OCI-LY1 (cell line): ENCODE measurements at regions not wholly inside any gene's neighbourhood (a gene's known extent, or its start where the extent isn't known, plus 50 kb on each side); places are given as distances from the start of the nearest gene placed in this dataset.

Experiments used
- H2AFZ ChIP-seq: fragments of 200-600 bp; sonication (generic), shearing (Covaris generic); 2 replicates; pipeline ENCODE4 v1.6.0; 2014; ENCODE audit warnings: antibody characterized with exemption, mild to moderate bottlenecking, low read length
- H3F3A ChIP-seq: fragments of 200-600 bp; sonication (generic), shearing (Covaris generic); 2 replicates; pipeline ENCODE4 v1.6.0; 2014; ENCODE audit warnings: mild to moderate bottlenecking, antibody characterized with exemption, low read length, moderate library complexity; ENCODE audit not compliant: insufficient read depth
- H3K27ac ChIP-seq: fragments of 200-600 bp; sonication (generic); 2 replicates; pipeline ENCODE4 v1.5.1; 2014; ENCODE audit warnings: low read length, mixed run types, mild to moderate bottlenecking, low read depth; ENCODE audit not compliant: poor library complexity, severe bottlenecking
- H3K27me3 ChIP-seq: fragments of 200-600 bp; sonication (generic); 2 replicates; pipeline ENCODE4 v1.6.0; 2014; ENCODE audit warnings: antibody characterized with exemption, mild to moderate bottlenecking, low read length, moderate library complexity; ENCODE audit not compliant: insufficient read depth
- H3K36me3 ChIP-seq: fragments of 200-600 bp; sonication (generic); 2 replicates; pipeline ENCODE4 v1.6.1; 2014; ENCODE audit warnings: mild to moderate bottlenecking, antibody characterized with exemption, low read length, moderate library complexity, mixed read lengths; ENCODE audit not compliant: insufficient read depth
- H3K4me1 ChIP-seq: fragments of 200-600 bp; sonication (generic); 2 replicates; pipeline ENCODE4 v1.5.1; 2014; ENCODE audit warnings: mild to moderate bottlenecking, low read length, moderate library complexity; ENCODE audit not compliant: insufficient read depth, severe bottlenecking
- H3K4me2 ChIP-seq: fragments of 200-600 bp; sonication (generic), shearing (Covaris generic); 2 replicates; pipeline ENCODE4 v1.6.1; 2014; ENCODE audit warnings: low read length
- H3K4me3 ChIP-seq: fragments of 200-600 bp; sonication (generic); 2 replicates; pipeline ENCODE4 v1.5.1; 2014; ENCODE audit warnings: low read length, low read depth, mild to moderate bottlenecking, mixed read lengths; ENCODE audit not compliant: poor library complexity, severe bottlenecking
- H3K79me2 ChIP-seq: fragments of 200-600 bp; shearing (Covaris generic); 2 replicates; pipeline ENCODE4 v1.6.1; 2016; ENCODE audit warnings: mixed run types, low read length, mixed read lengths; ENCODE audit not compliant: insufficient read depth
- H3K9ac ChIP-seq: fragments of 200-600 bp; sonication (generic), shearing (Covaris generic); 2 replicates; pipeline ENCODE4 v1.6.1; 2014; ENCODE audit warnings: mild to moderate bottlenecking, low read length, mixed read lengths
- H3K9me2 ChIP-seq: fragments of 200-600 bp; sonication (generic), shearing (Covaris generic); 2 replicates; pipeline ENCODE4 v1.6.1; 2014; ENCODE audit warnings: low read depth, mild to moderate bottlenecking, low read length, mixed read lengths
- H3K9me3 ChIP-seq: fragments of 200-600 bp; shearing (Covaris generic); 2 replicates; pipeline ENCODE4 v1.6.1; 2014; ENCODE audit warnings: low read length, mixed read lengths
- H4K20me1 ChIP-seq: fragments of 200-600 bp; sonication (generic), shearing (Covaris generic); 2 replicates; pipeline ENCODE4 v1.6.0; 2016; ENCODE audit warnings: mild to moderate bottlenecking, low read length; ENCODE audit not compliant: insufficient read depth
- CTCF ChIP-seq: fragments of 200-600 bp; sonication (generic), shearing (Covaris generic); IDR thresholded peaks from 2 replicates; pipeline ENCODE4 v1.5.1; 2017; ENCODE audit warnings: mild to moderate bottlenecking, antibody characterized with exemption, low read length, moderate library complexity, mixed read lengths
- EZH2 ChIP-seq: fragments of 200-600 bp; sonication (generic), shearing (Covaris generic); IDR thresholded peaks from 2 replicates; pipeline ENCODE4 v1.8.0; 2017; ENCODE audit warnings: borderline replicate concordance, mixed run types, mild to moderate bottlenecking, antibody characterized with exemption, low read length, moderate library complexity, mixed read lengths

GRCh38 chr1:58356402-58356801 is 190.1 kb downstream of the OMA1 start:
- TF ChIP-seq EZH2: no peak
- TF ChIP-seq CTCF: no peak
- Histone ChIP-seq H4K20me1 (no peaks in the 10 kb centered on the region), H3K9me2 (no peaks in the 10 kb centered on the region), H3K9me3 (no peaks in the 10 kb centered on the region), H3K4me3 (no peak overlapping the region), H3K36me3 (no peaks in the 10 kb centered on the region), H2AFZ (no peak overlapping the region), H3K4me1 (peaks cover 11% of the 10 kb centered on the region), H3K79me2 (no peaks in the 10 kb centered on the region), H3K4me2 (no peak overlapping the region), H3K27me3 (no peaks in the 10 kb centered on the region), H3K9ac (no peak overlapping the region), H3F3A (no peaks in the 10 kb centered on the region), H3K27ac (no peak overlapping the region)

- Histone ChIP-seq H3F3A (no peaks in the 10 kb centered on the region), H2AFZ (no peak overlapping the region), H3K4me3 (no peak overlapping the region), H3K36me3 (no peaks in the 10 kb centered on the region), H3K4me2 (no peak overlapping the region), H4K20me1 (no peaks in the 10 kb centered on the region), H3K27me3 (no peaks in the 10 kb centered on the region), H3K4me1 (no peaks in the 10 kb centered on the region), H3K9me3 (no peaks in the 10 kb centered on the region), H3K79me2 (no peaks in the 10 kb centered on the region), H3K9ac (no peak overlapping the region), H3K9me2 (no peaks in the 10 kb centered on the region), H3K27ac (no peak overlapping the region)
- TF ChIP-seq CTCF: no peak
- no peak for TF ChIP-seq EZH2
These were observed 193.4 kb downstream of the OMA1 start for GRCh38 chr1:58353168-58353567.

- Histone ChIP-seq H3K4me1 (no peaks in the 10 kb centered on the region), H3K9me3 (no peaks in the 10 kb centered on the region), H3K4me3 (no peak overlapping the region), H3K36me3 (no peaks in the 10 kb centered on the region), H2AFZ (no peak overlapping the region), H3K9ac (no peak overlapping the region), H3F3A (no peaks in the 10 kb centered on the region), H3K27me3 (no peaks in the 10 kb centered on the region), H3K9me2 (no peaks in the 10 kb centered on the region), H3K27ac (no peak overlapping the region), H3K4me2 (no peak overlapping the region), H3K79me2 (no peaks in the 10 kb centered on the region), H4K20me1 (no peaks in the 10 kb centered on the region)
- no peak for TF ChIP-seq EZH2
- peak; percentile 24; the same call in 1 of the 2 replicates for TF ChIP-seq CTCF
These were observed 193.9 kb downstream of the OMA1 start for GRCh38 chr1:58352476-58353092.
